ENCODE measurements at regions not wholly inside any gene's neighbourhood (a gene's known extent, or its start where the extent isn't known, plus 50 kb on each side); places are given as distances from the start of the nearest gene placed in this dataset.

- Histone ChIP-seq H2BK120ac (ENCODE audit: low read depth, low read length) (no peak overlapping the region), H3K18ac (ENCODE audit: low read length) (no peak overlapping the region), H3K4ac (ENCODE audit: low read depth, low read length) (no peak overlapping the region), H3K4me3 (ENCODE audit: low read length) (no peak overlapping the region), H3K79me2 (ENCODE audit: control insufficient read depth, insufficient read depth, low read length) (no peaks in the 10 kb centered on the region), H3K56ac (ENCODE audit: low read length) (no peak overlapping the region), H3K4me2 (ENCODE audit: low read length) (no peak overlapping the region), H3K23ac (ENCODE audit: low read length) (no peak overlapping the region), H4K5ac (ENCODE audit: low read length) (no peak overlapping the region), H4K8ac (ENCODE audit: low read depth, low read length) (no peak overlapping the region), H3K9ac (ENCODE audit: low read length) (no peak overlapping the region), H3K27me3 (ENCODE audit: insufficient read depth, low read length, poor library complexity) (no peaks in the 10 kb centered on the region), H3K79me1 (ENCODE audit: low read length) (no peaks in the 10 kb centered on the region), H3K27ac (ENCODE audit: low read depth, low read length) (no peak overlapping the region), H2AK5ac (ENCODE audit: low read length) (no peak overlapping the region), H2BK15ac (replicated peaks; ENCODE audit: low read depth) (no peak overlapping the region), H2BK5ac (ENCODE audit: low read length) (no peak overlapping the region), H3K4me1 (ENCODE audit: control insufficient read depth, low read depth, low read length) (no peaks in the 10 kb centered on the region), H3K36me3 (ENCODE audit: control insufficient read depth, insufficient read depth, low read length) (no peaks in the 10 kb centered on the region)
- DNase-seq = peak; percentile 16
- WGBS (ENCODE audit: extremely low coverage, insufficient coverage, low lambda C conversion rate) = no CpG with 5 or more reads among the region's 4 CpGs
Measured at GRCh38 chr3:161991901-161992540, 495.4 kb downstream of the OTOL1 start.

GRCh38 chr3:161999846-162000245, 503.2 kb downstream of the OTOL1 start:
- H3K27me3 ChIP-seq (ENCODE audit: insufficient read depth, low read length, poor library complexity) = no peaks in the 10 kb centered on the region
- H3K23ac ChIP-seq (ENCODE audit: low read length) = no peak overlapping the region
- no peak for DNase-seq
- H3K27ac ChIP-seq (ENCODE audit: low read depth, low read length) = no peak overlapping the region
- H2AK5ac ChIP-seq (ENCODE audit: low read length) = no peak overlapping the region
- no peak overlapping the region for H2BK15ac ChIP-seq (replicated peaks; ENCODE audit: low read depth)
- H3K79me2 ChIP-seq (ENCODE audit: control insufficient read depth, insufficient read depth, low read length) = no peaks in the 10 kb centered on the region
- H4K5ac ChIP-seq (ENCODE audit: low read length) = no peak overlapping the region
- H3K79me1 ChIP-seq (ENCODE audit: low read length) = no peaks in the 10 kb centered on the region
- no peak overlapping the region for H3K4me2 ChIP-seq (ENCODE audit: low read length)
- H2BK5ac ChIP-seq (ENCODE audit: low read length) = no peak overlapping the region
- no peak overlapping the region for H4K8ac ChIP-seq (ENCODE audit: low read depth, low read length)
- WGBS (ENCODE audit: extremely low coverage, insufficient coverage, low lambda C conversion rate) = no CpG with 5 or more reads among the region's 2 CpGs
- no peaks in the 10 kb centered on the region for H3K4me1 ChIP-seq (ENCODE audit: control insufficient read depth, low read depth, low read length)
- H3K4ac ChIP-seq (ENCODE audit: low read depth, low read length) = no peak overlapping the region
- no peak overlapping the region for H3K9ac ChIP-seq (ENCODE audit: low read length)
- H3K56ac ChIP-seq (ENCODE audit: low read length) = no peak overlapping the region
- H3K36me3 ChIP-seq (ENCODE audit: control insufficient read depth, insufficient read depth, low read length) = no peaks in the 10 kb centered on the region
- H3K18ac ChIP-seq (ENCODE audit: low read length) = no peak overlapping the region
- H3K4me3 ChIP-seq (ENCODE audit: low read length) = no peak overlapping the region
- no peak overlapping the region for H2BK120ac ChIP-seq (ENCODE audit: low read depth, low read length)

GRCh38 chr3:162007722-162008121, 511.1 kb downstream of the OTOL1 start:
- Histone ChIP-seq H3K9ac (ENCODE audit: low read length) (no peak overlapping the region), H3K79me2 (ENCODE audit: control insufficient read depth, insufficient read depth, low read length) (no peaks in the 10 kb centered on the region), H3K56ac (ENCODE audit: low read length) (no peak overlapping the region), H2BK5ac (ENCODE audit: low read length) (no peak overlapping the region), H3K4me2 (ENCODE audit: low read length) (no peak overlapping the region), H3K27ac (ENCODE audit: low read depth, low read length) (no peak overlapping the region), H2BK120ac (ENCODE audit: low read depth, low read length) (no peak overlapping the region), H3K4ac (ENCODE audit: low read depth, low read length) (no peak overlapping the region), H3K79me1 (ENCODE audit: low read length) (no peaks in the 10 kb centered on the region), H3K27me3 (ENCODE audit: insufficient read depth, low read length, poor library complexity) (no peaks in the 10 kb centered on the region), H3K18ac (ENCODE audit: low read length) (no peak overlapping the region), H3K4me1 (ENCODE audit: control insufficient read depth, low read depth, low read length) (no peaks in the 10 kb centered on the region), H3K23ac (ENCODE audit: low read length) (no peak overlapping the region), H4K8ac (ENCODE audit: low read depth, low read length) (no peak overlapping the region), H4K5ac (ENCODE audit: low read length) (no peak overlapping the region), H3K4me3 (ENCODE audit: low read length) (no peak overlapping the region), H2AK5ac (ENCODE audit: low read length) (no peak overlapping the region), H2BK15ac (replicated peaks; ENCODE audit: low read depth) (no peak overlapping the region), H3K36me3 (ENCODE audit: control insufficient read depth, insufficient read depth, low read length) (no peaks in the 10 kb centered on the region)
- no CpG with 5 or more reads among the region's 2 CpGs for WGBS (ENCODE audit: extremely low coverage, insufficient coverage, low lambda C conversion rate)
- DNase-seq = no peak

- no peaks in the 10 kb centered on the region for H3K79me1 ChIP-seq (ENCODE audit: low read length)
- WGBS (ENCODE audit: extremely low coverage, insufficient coverage, low lambda C conversion rate) = no CpG with 5 or more reads among the region's 3 CpGs
- no peak for DNase-seq
- H3K79me2 ChIP-seq (ENCODE audit: control insufficient read depth, insufficient read depth, low read length) = no peaks in the 10 kb centered on the region
- H3K56ac ChIP-seq (ENCODE audit: low read length) = no peak overlapping the region
- no peak overlapping the region for H3K4me2 ChIP-seq (ENCODE audit: low read length)
- H3K36me3 ChIP-seq (ENCODE audit: control insufficient read depth, insufficient read depth, low read length) = no peaks in the 10 kb centered on the region
- H2AK5ac ChIP-seq (ENCODE audit: low read length) = no peak overlapping the region
- no peak overlapping the region for H2BK5ac ChIP-seq (ENCODE audit: low read length)
- no peak overlapping the region for H3K9ac ChIP-seq (ENCODE audit: low read length)
- no peak overlapping the region for H3K23ac ChIP-seq (ENCODE audit: low read length)
- H3K27ac ChIP-seq (ENCODE audit: low read depth, low read length) = no peak overlapping the region
- no peaks in the 10 kb centered on the region for H3K4me1 ChIP-seq (ENCODE audit: control insufficient read depth, low read depth, low read length)
- no peak overlapping the region for H4K5ac ChIP-seq (ENCODE audit: low read length)
- no peak overlapping the region for H2BK120ac ChIP-seq (ENCODE audit: low read depth, low read length)
- no peak overlapping the region for H2BK15ac ChIP-seq (replicated peaks; ENCODE audit: low read depth)
- H3K4me3 ChIP-seq (ENCODE audit: low read length) = no peak overlapping the region
- no peak overlapping the region for H4K8ac ChIP-seq (ENCODE audit: low read depth, low read length)
- H3K4ac ChIP-seq (ENCODE audit: low read depth, low read length) = no peak overlapping the region
- H3K27me3 ChIP-seq (ENCODE audit: insufficient read depth, low read length, poor library complexity) = no peaks in the 10 kb centered on the region
- no peak overlapping the region for H3K18ac ChIP-seq (ENCODE audit: low read length)
Measured at GRCh38 chr3:162012633-162013032, 516.0 kb downstream of the OTOL1 start.

- Histone ChIP-seq H4K8ac (ENCODE audit: low read depth, low read length) (no peak overlapping the region), H3K4me2 (ENCODE audit: low read length) (no peak overlapping the region), H3K79me2 (ENCODE audit: control insufficient read depth, insufficient read depth, low read length) (no peaks in the 10 kb centered on the region), H2AK5ac (ENCODE audit: low read length) (no peak overlapping the region), H2BK120ac (ENCODE audit: low read depth, low read length) (no peak overlapping the region), H2BK5ac (ENCODE audit: low read length) (no peak overlapping the region), H3K79me1 (ENCODE audit: low read length) (no peaks in the 10 kb centered on the region), H3K9ac (ENCODE audit: low read length) (no peak overlapping the region), H3K27me3 (ENCODE audit: insufficient read depth, low read length, poor library complexity) (no peaks in the 10 kb centered on the region), H3K4ac (ENCODE audit: low read depth, low read length) (no peak overlapping the region), H3K27ac (ENCODE audit: low read depth, low read length) (no peak overlapping the region), H3K36me3 (ENCODE audit: control insufficient read depth, insufficient read depth, low read length) (no peaks in the 10 kb centered on the region), H4K5ac (ENCODE audit: low read length) (no peak overlapping the region), H3K56ac (ENCODE audit: low read length) (no peak overlapping the region), H3K18ac (ENCODE audit: low read length) (no peak overlapping the region), H2BK15ac (replicated peaks; ENCODE audit: low read depth) (no peak overlapping the region), H3K4me1 (ENCODE audit: control insufficient read depth, low read depth, low read length) (no peaks in the 10 kb centered on the region), H3K23ac (ENCODE audit: low read length) (no peak overlapping the region), H3K4me3 (ENCODE audit: low read length) (no peak overlapping the region)
- no peak for DNase-seq
- WGBS (ENCODE audit: extremely low coverage, insufficient coverage, low lambda C conversion rate) = no CpG with 5 or more reads among the region's 5 CpGs
Measured at GRCh38 chr3:162014284-162014683, 517.7 kb downstream of the OTOL1 start.

GRCh38 chr3:162015856-162016255, 519.2 kb downstream of the OTOL1 start:
- Histone ChIP-seq H3K4me2 (ENCODE audit: low read length) (no peak overlapping the region), H3K56ac (ENCODE audit: low read length) (no peak overlapping the region), H3K36me3 (ENCODE audit: control insufficient read depth, insufficient read depth, low read length) (no peaks in the 10 kb centered on the region), H2AK5ac (ENCODE audit: low read length) (no peak overlapping the region), H3K4ac (ENCODE audit: low read depth, low read length) (no peak overlapping the region), H2BK15ac (replicated peaks; ENCODE audit: low read depth) (no peak overlapping the region), H3K79me2 (ENCODE audit: control insufficient read depth, insufficient read depth, low read length) (no peaks in the 10 kb centered on the region), H4K5ac (ENCODE audit: low read length) (no peak overlapping the region), H3K23ac (ENCODE audit: low read length) (no peak overlapping the region), H3K27me3 (ENCODE audit: insufficient read depth, low read length, poor library complexity) (no peaks in the 10 kb centered on the region), H3K4me3 (ENCODE audit: low read length) (no peak overlapping the region), H2BK5ac (ENCODE audit: low read length) (no peak overlapping the region), H3K9ac (ENCODE audit: low read length) (no peak overlapping the region), H3K4me1 (ENCODE audit: control insufficient read depth, low read depth, low read length) (no peaks in the 10 kb centered on the region), H4K8ac (ENCODE audit: low read depth, low read length) (no peak overlapping the region), H3K79me1 (ENCODE audit: low read length) (no peaks in the 10 kb centered on the region), H3K18ac (ENCODE audit: low read length) (no peak overlapping the region), H2BK120ac (ENCODE audit: low read depth, low read length) (no peak overlapping the region), H3K27ac (ENCODE audit: low read depth, low read length) (no peak overlapping the region)
- DNase-seq = no peak
